CD14-positive monocyte (primary cell): ENCODE measurements at regions not wholly inside any gene's neighbourhood (a gene's known extent, or its start where the extent isn't known, plus 50 kb on each side); places are given as distances from the start of the nearest gene placed in this dataset.

Experiments
- DNase-seq, 3 donors: peaks; one replicate each; pipeline ENCODE4 v3.0.0-alpha.2; 2011 to 2022
- H2AFZ ChIP-seq: 2 replicates; pipeline ENCODE4 v1.6.0; 2012; ENCODE audit warnings: mild to moderate bottlenecking, low read depth, low read length, inconsistent platforms; ENCODE audit not compliant: insufficient read depth, poor library complexity, severe bottlenecking
- H3K27ac ChIP-seq, 2 donors: 1 replicate in 1 of 2; 2 replicates in 1 of 2; pipeline ENCODE4 v1.5.1; 2012 to 2013; ENCODE audit warnings: low read length in 2 of 2, control low read depth in 1 of 2, inconsistent platforms in 1 of 2, low read depth in 1 of 2, mild to moderate bottlenecking in 1 of 2
- H3K27me3 ChIP-seq, 2 donors: one replicate each; pipeline versions ENCODE4 v1.6.0 to v1.6.1; 2011 to 2013; ENCODE audit warnings: low read length in 2 of 2; ENCODE audit not compliant: control insufficient read depth in 2 of 2, insufficient read depth in 2 of 2
- H3K36me3 ChIP-seq, 2 donors: replicated peaks in 1 of 2; 1 replicate in 1 of 2; 2 replicates in 1 of 2; pipeline versions ENCODE4 v1.5.1 to v1.6.1; 2012 to 2013; ENCODE audit warnings: low read length in 2 of 2, control low read depth in 1 of 2, inconsistent platforms in 1 of 2, mild to moderate bottlenecking in 1 of 2; ENCODE audit not compliant: insufficient read depth in 2 of 2, control insufficient read depth in 1 of 2
- H3K4me1 ChIP-seq, 2 donors: 1 replicate in 1 of 2; 2 replicates in 1 of 2; pipeline versions ENCODE4 v1.5.1 to v1.6.1; 2012 to 2013; ENCODE audit warnings: low read length in 2 of 2, control low read depth in 1 of 2, inconsistent platforms in 1 of 2, mild to moderate bottlenecking in 1 of 2, moderate library complexity in 1 of 2; ENCODE audit not compliant: insufficient read depth in 2 of 2, control insufficient read depth in 1 of 2
- H3K4me2 ChIP-seq: replicated peaks from 2 replicates; pipeline ENCODE3; 2012; ENCODE audit warnings: low read length, moderate library complexity, mild to moderate bottlenecking; ENCODE audit not compliant: poor library complexity, severe bottlenecking; ENCODE audit errors: extremely low read depth
- H3K4me3 ChIP-seq, 3 experiments: fragments of 200-600 bp in 1 of 3; sonication (generic) in 1 of 3; replicated peaks in 1 of 3; 1 replicate in 2 of 3; 2 replicates in 1 of 3; pipeline ENCODE4 v1.5.1; 2011 to 2013; ENCODE audit warnings: low read length in 3 of 3, mild to moderate bottlenecking in 3 of 3, control low read depth in 2 of 3, low read depth in 2 of 3, inconsistent platforms in 1 of 3, moderate library complexity in 1 of 3
- H3K79me2 ChIP-seq: 2 replicates; pipeline ENCODE4 v1.6.0; 2012; ENCODE audit warnings: mild to moderate bottlenecking, control low read depth, inconsistent platforms, low read length, moderate library complexity; ENCODE audit not compliant: insufficient read depth
- H3K9ac ChIP-seq: 2 replicates; pipeline ENCODE4 v1.6.0; 2017; ENCODE audit warnings: low read length, mild to moderate bottlenecking; ENCODE audit not compliant: insufficient read depth, poor library complexity, severe bottlenecking
- H3K9me3 ChIP-seq, 2 donors: replicated peaks in 1 of 2; 1 replicate in 1 of 2; 2 replicates in 1 of 2; pipeline versions ENCODE4 v1.5.1 to v1.6.1; 2012 to 2013; ENCODE audit warnings: low read length in 2 of 2, control low read depth in 1 of 2; ENCODE audit not compliant: control insufficient read depth in 1 of 2, insufficient read depth in 1 of 2
- H4K20me1 ChIP-seq: 2 replicates; pipeline ENCODE4 v1.6.0; 2012; ENCODE audit warnings: mild to moderate bottlenecking, low read length, control low read depth, moderate library complexity; ENCODE audit not compliant: insufficient read depth
- H3K27ac Mint-ChIP-seq, 7 donors: one replicate each; pipeline ENCODE4 v1.8.0; 2020; ENCODE audit warnings: mild to moderate bottlenecking in 7 of 7, mixed read lengths in 7 of 7, moderate library complexity in 6 of 7, inconsistent platforms in 2 of 7
- H3K27me3 Mint-ChIP-seq, 3 donors: one replicate each; pipeline ENCODE4 v1.8.0; 2021 to 2022; ENCODE audit warnings: low read depth in 3 of 3, mild to moderate bottlenecking in 3 of 3, mixed read lengths in 3 of 3, moderate library complexity in 3 of 3, inconsistent platforms in 1 of 3
- H3K36me3 Mint-ChIP-seq, 2 donors: one replicate each; pipeline ENCODE4 v1.8.0; 2020; ENCODE audit warnings: mixed read lengths in 2 of 2, inconsistent platforms in 1 of 2, mild to moderate bottlenecking in 1 of 2
- H3K4me1 Mint-ChIP-seq: one replicate; pipeline ENCODE4 v1.8.0; 2020; ENCODE audit warnings: mild to moderate bottlenecking, mixed read lengths
- H3K4me3 Mint-ChIP-seq, 2 donors: one replicate each; pipeline ENCODE4 v1.8.0; 2020; ENCODE audit warnings: mild to moderate bottlenecking in 2 of 2, mixed read lengths in 2 of 2, moderate library complexity in 1 of 2
- H3K9me3 Mint-ChIP-seq, 7 donors: one replicate each; pipeline ENCODE4 v1.8.0; 2020 to 2022; ENCODE audit warnings: mixed read lengths in 7 of 7, mild to moderate bottlenecking in 6 of 7, moderate library complexity in 6 of 7, inconsistent platforms in 2 of 7
- CTCF ChIP-seq: fragments of 200-600 bp; IDR thresholded peaks from one replicate; pipeline ENCODE4 v1.8.0; 2022; ENCODE audit warnings: antibody characterized with exemption, mild to moderate bottlenecking
- WGBS: methylation state at CpG from one replicate; pipeline ENCODE4 v1.1.5; 2013; ENCODE audit warnings: missing lambda C conversion rate; ENCODE audit not compliant: insufficient coverage; 5-methylcytosine and 5-hydroxymethylcytosine counted together
- intact Hi-C, 2 donors: fragments of 100-400 bp; cut with micrococcal nuclease; formaldehyde crosslinking; loops; one replicate each; pipeline versions ENCODE4 v1.15.0 to v1.15.1; 2023

- Histone ChIP-seq H2AFZ (no peak overlapping the region), H3K79me2 (no peaks in the 10 kb centered on the region), H3K9me3 (peaks cover 0 to 3% of the 10 kb centered on the region in 2 donors), H3K4me3 (no peak overlapping the region), H4K20me1 (no peaks in the 10 kb centered on the region), H3K4me1 (no peaks in the 10 kb centered on the region), H3K36me3 (no peaks in the 10 kb centered on the region), H3K27ac (no peak overlapping the region), H3K9ac (no peak overlapping the region), H3K27me3 (no peaks in the 10 kb centered on the region), H3K4me2 (no peak overlapping the region)
- no peak overlapping the region for H3K4me3 Mint-ChIP-seq
- no peak for TF ChIP-seq CTCF
- DNase-seq = no peak
- H3K27ac Mint-ChIP-seq = no peak overlapping the region
- H3K27me3 Mint-ChIP-seq = no peaks in the 10 kb centered on the region
- H3K9me3 Mint-ChIP-seq = peaks cover 0 to 3% (median 0%) of the 10 kb centered on the region in 7 donors
- no peaks in the 10 kb centered on the region for H3K36me3 Mint-ChIP-seq
- intact Hi-C loops = no loop called here
- WGBS = 83% methylated on average over 1 of the region's 5 CpGs
- no peaks in the 10 kb centered on the region for H3K4me1 Mint-ChIP-seq
Observed at GRCh38 chr13:107299717-107300116, 731.8 kb upstream of the ARGLU1 start.

- H3K27me3 Mint-ChIP-seq = peaks cover 0 to 1% (median 0%) of the 10 kb centered on the region in 3 donors
- no peak overlapping the region for H3K4me3 Mint-ChIP-seq
- H2AFZ ChIP-seq = no peak overlapping the region
- H3K27me3 ChIP-seq = no peaks in the 10 kb centered on the region
- H3K27ac ChIP-seq = no peak overlapping the region
- H3K4me3 ChIP-seq = no peak overlapping the region
- H3K9ac ChIP-seq = no peak overlapping the region
- H3K79me2 ChIP-seq = no peaks in the 10 kb centered on the region
- H4K20me1 ChIP-seq = no peaks in the 10 kb centered on the region
- peaks cover 0 to 3% (median 0%) of the 10 kb centered on the region in 7 donors for H3K9me3 Mint-ChIP-seq
- no peak overlapping the region for H3K27ac Mint-ChIP-seq
- no peaks in the 10 kb centered on the region for H3K36me3 Mint-ChIP-seq
- intact Hi-C loops = no loop called here
- no peak for DNase-seq
- no peaks in the 10 kb centered on the region for H3K4me1 Mint-ChIP-seq
- H3K4me2 ChIP-seq = no peak overlapping the region
- H3K9me3 ChIP-seq = peaks cover 0 to 3% of the 10 kb centered on the region in 2 donors
- H3K4me1 ChIP-seq = no peaks in the 10 kb centered on the region
- H3K36me3 ChIP-seq = no peaks in the 10 kb centered on the region
- no peak for TF ChIP-seq CTCF
- WGBS = no CpG with 5 or more reads among the region's 4 CpGs
Observed at GRCh38 chr13:107296804-107297203, 728.9 kb upstream of the ARGLU1 start.
